Psoas muscle (tissue), 7 donors: ENCODE measurements at regions not wholly inside any gene's neighbourhood (a gene's known extent, or its start where the extent isn't known, plus 50 kb on each side); places are given as distances from the start of the nearest gene placed in this dataset.

Experiments used
- ATAC-seq, 4 donors: fragments of 200-7000 bp; cut with Tn5 transposase; one replicate each; pipeline ENCODE4 v1.9.1; 2020; ENCODE audit warnings: moderate library complexity in 3 of 4, mild to moderate bottlenecking in 2 of 4
- DNase-seq, 2 donors: peaks; one replicate each; pipeline ENCODE4 v3.0.0-alpha.2; 2020
- H3K27ac ChIP-seq: fragments of 200-600 bp; one replicate; pipeline ENCODE4 v1.8.0; 2022
- H3K27me3 ChIP-seq, 3 donors: fragments of 200-600 bp in 1 of 3; one replicate each; pipeline versions ENCODE4 v1.6.1 to v1.8.0; 2013 to 2022; ENCODE audit warnings: low read length in 2 of 3, mild to moderate bottlenecking in 2 of 3, moderate library complexity in 1 of 3; ENCODE audit not compliant: insufficient read depth in 3 of 3
- H3K36me3 ChIP-seq, 2 donors: fragments of 200-600 bp in 1 of 2; one replicate each; pipeline versions ENCODE4 v1.6.1 to v1.8.0; 2013 to 2022; ENCODE audit warnings: low read depth in 1 of 2, mild to moderate bottlenecking in 1 of 2, moderate library complexity in 1 of 2; ENCODE audit not compliant: insufficient read depth in 1 of 2
- H3K4me1 ChIP-seq: fragments of 200-600 bp; one replicate; pipeline ENCODE4 v1.8.0; 2022
- H3K4me3 ChIP-seq: fragments of 200-600 bp; one replicate; pipeline ENCODE4 v1.8.0; 2022; ENCODE audit warnings: mild to moderate bottlenecking
- H3K9me3 ChIP-seq: fragments of 200-600 bp; one replicate; pipeline ENCODE4 v1.8.0; 2022
- CTCF ChIP-seq: fragments of 200-600 bp; IDR thresholded peaks from one replicate; pipeline ENCODE4 v1.8.0; 2022; ENCODE audit warnings: antibody characterized with exemption
- WGBS, 3 donors: extraction: QIAGEN DNeasy Blood & Tissue Kit; methylation state at CpG; one replicate each; pipeline versions ENCODE4 v1.1.6 to v1.1.7; 2013; 5-methylcytosine and 5-hydroxymethylcytosine counted together
- intact Hi-C, 2 donors: fragments of 100-400 bp; cut with DNase I; formaldehyde crosslinking; loops; one replicate each; pipeline versions ENCODE4 v1.11.0 to v1.14.2; 2022
- donor health status: healthy with polysubstance abuse.
- donor health status: DM: no; HTN: no; CAD: no; lungs with moderate emphysema.
- donor health status: Bipolar disorder and iron deficiency.
- donor health status: healthy.
- donor health status: DM: yes; HTN: yes; CAD: no.
- donor health status: DM: no; HTN: no; CAD: no.
- donor health status: DM: yes; HTN: yes; CAD: no.

- H3K9me3 ChIP-seq: no peaks in the 10 kb centered on the region
- H3K27me3 ChIP-seq: no peaks in the 10 kb centered on the region
- H3K36me3 ChIP-seq: no peaks in the 10 kb centered on the region
- peak overlapping the region; percentile 8 for H3K4me3 ChIP-seq
- TF ChIP-seq CTCF: no peak
- no peak overlapping the region for H3K27ac ChIP-seq
- no peaks in the 10 kb centered on the region for H3K4me1 ChIP-seq
- intact Hi-C loops: no loop called here
- 35 to 53% (median 36%) methylated on average over 4 of the region's 4 CpGs for WGBS, 3 donors
- DNase-seq: no peak
- no peak for ATAC-seq
Observed at GRCh38 chr17:63151941-63152523, 186.0 kb downstream of the TANC2 start.

- WGBS, 3 donors: 26 to 56% (median 31%) methylated on average over 1 of the region's 1 CpG
- H3K9me3 ChIP-seq: no peaks in the 10 kb centered on the region
- H3K27me3 ChIP-seq: no peaks in the 10 kb centered on the region
- H3K4me3 ChIP-seq: no peak overlapping the region
- no peak for TF ChIP-seq CTCF
- ATAC-seq: no peak
- no peaks in the 10 kb centered on the region for H3K36me3 ChIP-seq
- H3K27ac ChIP-seq: no peak overlapping the region
- intact Hi-C loops: no loop called here
- H3K4me1 ChIP-seq: no peaks in the 10 kb centered on the region
- no peak for DNase-seq
Observed at GRCh38 chr17:63153488-63153887, 187.5 kb downstream of the TANC2 start.

GRCh38 chr17:63154586-63155244 lies 188.7 kb downstream of the TANC2 start:
- ATAC-seq: no peak
- no peaks in the 10 kb centered on the region for H3K9me3 ChIP-seq
- 67 to 83% (median 71%) methylated on average over 1 of the region's 1 CpG for WGBS, 3 donors
- H3K27ac ChIP-seq: no peak overlapping the region
- no peak overlapping the region for H3K4me3 ChIP-seq
- no peaks in the 10 kb centered on the region for H3K27me3 ChIP-seq
- DNase-seq: no peak
- H3K4me1 ChIP-seq: no peaks in the 10 kb centered on the region
- intact Hi-C loops: no loop called here
- no peak for TF ChIP-seq CTCF
- no peaks in the 10 kb centered on the region for H3K36me3 ChIP-seq

- no peak for TF ChIP-seq CTCF
- Histone ChIP-seq H3K36me3 (no peaks in the 10 kb centered on the region), H3K27me3 (no peaks in the 10 kb centered on the region), H3K27ac (no peak overlapping the region), H3K4me3 (no peak overlapping the region), H3K9me3 (no peaks in the 10 kb centered on the region), H3K4me1 (no peaks in the 10 kb centered on the region)
- no peak for DNase-seq
- no peak for ATAC-seq
- 57 to 84% (median 60%) methylated on average over 1 of the region's 1 CpG for WGBS, 3 donors
- intact Hi-C loops: no loop called here
Observed at GRCh38 chr17:63156986-63157385, 191.0 kb downstream of the TANC2 start.
